GM12878 (cell line): ENCODE measurements at regions not wholly inside any gene's neighbourhood (a gene's known extent, or its start where the extent isn't known, plus 50 kb on each side); places are given as distances from the start of the nearest gene placed in this dataset.

Experiments
- ATAC-seq: fragments of 200-7000 bp; cut with Tn5 transposase; 3 replicates; pipeline ENCODE4 v1.9.1; 2020; ENCODE audit warnings: mild to moderate bottlenecking, moderate library complexity
- BruUV-seq: library from RNA; stranded (reverse); fragments of 400-500 nt; replicated peaks from 2 replicates; lab custom pipeline; 2021; lab: Mats Ljungman, UMichigan
- CTCF ChIA-PET: fragments of 300-600 bp; sonication (Branson Sonifier 250); formaldehyde crosslinking; extraction: SDS; loops from one replicate; lab custom pipeline; 2021; ENCODE audit warnings: inconsistent platforms; lab: Yijun Ruan, JAX
- POLR2A ChIA-PET: fragments of 350-600 bp; formaldehyde crosslinking; extraction: SDS; loops from one replicate; lab custom pipeline; 2021; ENCODE audit warnings: inconsistent platforms; lab: Charles Lee
- RAD21 ChIA-PET: fragments of 300-600 bp; sonication (Branson Sonifier 250); formaldehyde crosslinking; loops from one replicate; lab custom pipeline; 2023; ENCODE audit warnings: antibody characterized with exemption; ENCODE audit not compliant: unreplicated experiment; lab: Charles Lee
- SMC1A ChIA-PET: fragments of 300-600 bp; sonication (Branson Sonifier 250); formaldehyde crosslinking; loops from one replicate; lab custom pipeline; 2023; ENCODE audit not compliant: unreplicated experiment, uncharacterized antibody; lab: Charles Lee
- DNase-seq: peaks from one replicate; pipeline ENCODE4 v3.0.0-alpha.2; 2011; ENCODE audit warnings: low read depth, low spot score
- FAIRE-seq: peaks from 3 replicates; lab custom pipeline; 2011; peaks lifted over from hg19 to GRCh38; lab: Jason Lieb, UNC
- H2AFZ ChIP-seq: 2 replicates; pipeline ENCODE4 v1.6.0; 2011; ENCODE audit warnings: low read depth, low read length, control low read depth; ENCODE audit not compliant: control insufficient read depth
- H3K27ac ChIP-seq: 2 replicates; pipeline ENCODE4 v1.5.1; 2011; ENCODE audit warnings: control low read depth; ENCODE audit not compliant: control insufficient read depth, insufficient read depth
- H3K27me3 ChIP-seq, 2 experiments: replicated peaks in 1 of 2; 2 replicates each; pipeline versions ENCODE4 v1.6.0 to v1.6.1; 2011; ENCODE audit warnings: low read length in 1 of 2; ENCODE audit not compliant: control insufficient read depth in 2 of 2, insufficient read depth in 2 of 2
- H3K36me3 ChIP-seq, 2 experiments: 2 replicates each; pipeline ENCODE4 v1.5.1; 2011; ENCODE audit warnings: low read length in 1 of 2; ENCODE audit not compliant: control insufficient read depth in 2 of 2, insufficient read depth in 2 of 2
- H3K4me1 ChIP-seq: 2 replicates; pipeline ENCODE4 v1.6.1; 2011; ENCODE audit warnings: mild to moderate bottlenecking, low read length, moderate library complexity, mixed read lengths; ENCODE audit not compliant: control insufficient read depth, insufficient read depth
- H3K4me2 ChIP-seq: 2 replicates; pipeline ENCODE4 v1.6.0; 2011; ENCODE audit warnings: control low read depth; ENCODE audit not compliant: control insufficient read depth, insufficient read depth
- H3K4me3 ChIP-seq: fragments of 200-600 bp; sonication (generic); 2 replicates; pipeline ENCODE4 v1.5.1; 2016
- H3K79me2 ChIP-seq: 2 replicates; pipeline ENCODE4 v1.6.0; 2011; ENCODE audit warnings: low read length; ENCODE audit not compliant: control insufficient read depth, insufficient read depth
- H3K9ac ChIP-seq: 2 replicates; pipeline ENCODE4 v1.8.0; 2011; ENCODE audit warnings: low read length, control low read depth, mixed read lengths; ENCODE audit not compliant: control insufficient read depth, insufficient read depth
- H3K9me3 ChIP-seq: replicated peaks from 3 replicates; pipeline ENCODE4 v1.5.1; 2011; ENCODE audit warnings: mild to moderate bottlenecking, low read length; ENCODE audit not compliant: control insufficient read depth, insufficient read depth
- H4K20me1 ChIP-seq: 2 replicates; pipeline ENCODE4 v1.6.0; 2011; ENCODE audit not compliant: control insufficient read depth, insufficient read depth
- BACH1 ChIP-seq: fragments of 450-650 bp; IDR thresholded peaks from 2 replicates; pipeline ENCODE4 v1.6.1; 2017; ENCODE audit warnings: mild to moderate bottlenecking, borderline replicate concordance
- CBFB ChIP-seq: IDR thresholded peaks from 2 replicates; pipeline ENCODE4 v1.6.1; 2016; ENCODE audit warnings: antibody characterized with exemption, low read depth
- CHD2 ChIP-seq: IDR thresholded peaks from 2 replicates; pipeline ENCODE4 v1.6.1; 2011; ENCODE audit warnings: low read depth, low read length, improper control_type of control experiment, borderline replicate concordance
- HDGF ChIP-seq: fragments of 450-650 bp; IDR thresholded peaks from 2 replicates; pipeline ENCODE4 v1.6.1; 2016; ENCODE audit warnings: antibody characterized with exemption
- KDM1A ChIP-seq: fragments of 200-600 bp; sonication (generic); IDR thresholded peaks from 2 replicates; pipeline ENCODE4 v1.6.1; 2016; ENCODE audit warnings: borderline replicate concordance
- MAX ChIP-seq: IDR thresholded peaks from 2 replicates; pipeline ENCODE4 v1.6.1; 2012; ENCODE audit warnings: low read depth, low read length, improper control_type of control experiment
- SUZ12 ChIP-seq: fragments of 200-600 bp; sonication (generic); IDR thresholded peaks from one replicate; pipeline ENCODE4 v1.6.1; 2018; ENCODE audit warnings: antibody characterized with exemption, mild to moderate bottlenecking; ENCODE audit not compliant: unreplicated experiment
- TARDBP ChIP-seq: IDR thresholded peaks from 2 replicates; pipeline ENCODE4 v1.6.1; 2016; ENCODE audit warnings: borderline replicate concordance
- TCF7 ChIP-seq: IDR thresholded peaks from 2 replicates; pipeline ENCODE4 v1.6.1; 2014; ENCODE audit warnings: antibody characterized with exemption, borderline replicate concordance
- USF1 ChIP-seq: IDR thresholded peaks from 2 replicates; pipeline ENCODE4 v1.6.1; 2011; ENCODE audit warnings: borderline replicate concordance, low read depth, mild to moderate bottlenecking, moderate library complexity, mixed read lengths, low read length; ENCODE audit not compliant: insufficient read depth; ENCODE audit errors: extremely low read length
- ZNF687 ChIP-seq: fragments of 450-650 bp; IDR thresholded peaks from 2 replicates; pipeline ENCODE4 v1.6.1; 2017; ENCODE audit warnings: mild to moderate bottlenecking, moderate library complexity
- WGBS: methylation state at CpG from one replicate; pipeline ENCODE4 v1.1.6; 2016; ENCODE audit warnings: low lambda C conversion rate; ENCODE audit not compliant: insufficient replicate concordance, insufficient coverage; ENCODE audit errors: missing lambda C conversion rate; 5-methylcytosine and 5-hydroxymethylcytosine counted together
- in situ Hi-C: fragments of 300-500 bp; cut with MboI; formaldehyde crosslinking; loops from 9 replicates; pipeline ENCODE4 v1.14.3; 2018; ENCODE audit warnings: mixed read lengths
- intact Hi-C: fragments of 100-400 bp; cut with micrococcal nuclease; formaldehyde crosslinking; loops from one replicate; pipeline ENCODE4 v1.14.2; 2022; ENCODE audit not compliant: unreplicated experiment
- TF ChIP-seq, protein P1 (sequence below): fragments of 450-650 bp; IDR thresholded peaks from 2 replicates; pipeline ENCODE4 v1.6.1; 2016; ENCODE audit warnings: mild to moderate bottlenecking
- TF ChIP-seq, protein P2 (sequence below): fragments of 150-350 bp; IDR thresholded peaks from 2 replicates; pipeline ENCODE4 v1.6.1; 2014; ENCODE audit warnings: mild to moderate bottlenecking, low read depth, low read length
- TF ChIP-seq, protein P3 (sequence below): IDR thresholded peaks from 2 replicates; pipeline ENCODE4 v1.6.1; 2011; ENCODE audit warnings: low read depth, mild to moderate bottlenecking, low read length, moderate library complexity, borderline replicate concordance; ENCODE audit errors: extremely low read depth

GRCh38 chr9:7346144-7346543 is 453.4 kb downstream of the DMAC1 start (continued):
- no peak for TF ChIP-seq CHD2

DNA sequence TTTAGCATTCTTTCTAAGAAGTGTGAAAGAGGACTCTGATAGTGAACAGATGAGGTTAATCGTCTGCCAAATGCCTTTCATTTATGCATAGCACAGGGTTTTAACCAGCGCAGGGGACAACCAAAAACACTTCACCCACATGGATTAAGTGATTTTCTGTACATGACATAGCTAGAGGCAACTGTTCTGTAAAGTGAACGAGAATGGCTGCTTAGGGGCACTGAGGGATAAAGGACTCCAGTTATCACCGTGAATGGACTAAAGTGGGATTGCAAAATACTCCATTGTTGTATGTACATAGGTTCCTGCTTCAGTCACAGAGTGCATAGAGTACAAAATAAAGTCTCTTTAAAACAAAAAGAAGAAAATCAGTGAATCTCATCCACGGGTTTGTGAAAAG is 456.8 kb downstream of the DMAC1 start:
- peaks cover 9% of the 10 kb centered on the region; the same call in 1 of the 2 replicates for H3K4me1 ChIP-seq
- H3K9me3 ChIP-seq, result no peaks in the 10 kb centered on the region
- H3K9ac ChIP-seq, result no peak overlapping the region
- H2AFZ ChIP-seq, result no peak overlapping the region
- no peak overlapping the region for H3K4me2 ChIP-seq
- CTCF ChIA-PET, result interaction anchor here (0.6 to 1.5 kb wide), 7 partner anchors 9 to 515 kb away, joined by 3 to 5 read pairs (median 3); no protein-coding TSS in a partner anchor
- BruUV-seq, result no TSS peak
- intact Hi-C loops, result loop anchor here (1.0 kb wide), 1 partner anchor 44 kb away; no protein-coding TSS in a partner anchor
- no peak overlapping the region for H3K4me3 ChIP-seq
- DNase-seq, result no peak
- RAD21 ChIA-PET, result interaction anchor here (1.0 to 1.2 kb wide), 2 partner anchors 22 to 290 kb away, joined by 4 read pairs; no protein-coding TSS in a partner anchor
- WGBS, result 39% methylated on average over 5 of the region's 5 CpGs
- no peak for FAIRE-seq
- H3K27me3 ChIP-seq, result no peaks in the 10 kb centered on the region
- H3K27ac ChIP-seq, result no peak overlapping the region
- in situ Hi-C loops, result no loop called here
- SMC1A ChIA-PET, result interaction anchor here (0.5 to 3.5 kb wide), 3 partner anchors 45 to 227 kb away, joined by 3 to 17 read pairs (median 3); no protein-coding TSS in a partner anchor
- no peaks in the 10 kb centered on the region for H4K20me1 ChIP-seq
- ATAC-seq, result peak; percentile 34
- POLR2A ChIA-PET, result interaction anchor here (1.1 kb wide), 1 partner anchor 43 kb away, joined by 3 read pairs; no protein-coding TSS in a partner anchor
- no peaks in the 10 kb centered on the region for H3K36me3 ChIP-seq
- H3K79me2 ChIP-seq, result no peaks in the 10 kb centered on the region
- TF ChIP-seq HDGF, result no peak
- no peak for TF ChIP-seq SUZ12
- TF ChIP-seq ZNF687, result no peak
- TF ChIP-seq, protein P1, sequence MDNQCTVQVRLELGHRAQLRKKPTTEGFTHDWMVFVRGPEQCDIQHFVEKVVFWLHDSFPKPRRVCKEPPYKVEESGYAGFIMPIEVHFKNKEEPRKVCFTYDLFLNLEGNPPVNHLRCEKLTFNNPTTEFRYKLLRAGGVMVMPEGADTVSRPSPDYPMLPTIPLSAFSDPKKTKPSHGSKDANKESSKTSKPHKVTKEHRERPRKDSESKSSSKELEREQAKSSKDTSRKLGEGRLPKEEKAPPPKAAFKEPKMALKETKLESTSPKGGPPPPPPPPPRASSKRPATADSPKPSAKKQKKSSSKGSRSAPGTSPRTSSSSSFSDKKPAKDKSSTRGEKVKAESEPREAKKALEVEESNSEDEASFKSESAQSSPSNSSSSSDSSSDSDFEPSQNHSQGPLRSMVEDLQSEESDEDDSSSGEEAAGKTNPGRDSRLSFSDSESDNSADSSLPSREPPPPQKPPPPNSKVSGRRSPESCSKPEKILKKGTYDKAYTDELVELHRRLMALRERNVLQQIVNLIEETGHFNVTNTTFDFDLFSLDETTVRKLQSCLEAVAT, result no peak
- TF ChIP-seq TARDBP, result no peak
- no peak for TF ChIP-seq BACH1
- TF ChIP-seq KDM1A, result no peak
- TF ChIP-seq, protein P2, sequence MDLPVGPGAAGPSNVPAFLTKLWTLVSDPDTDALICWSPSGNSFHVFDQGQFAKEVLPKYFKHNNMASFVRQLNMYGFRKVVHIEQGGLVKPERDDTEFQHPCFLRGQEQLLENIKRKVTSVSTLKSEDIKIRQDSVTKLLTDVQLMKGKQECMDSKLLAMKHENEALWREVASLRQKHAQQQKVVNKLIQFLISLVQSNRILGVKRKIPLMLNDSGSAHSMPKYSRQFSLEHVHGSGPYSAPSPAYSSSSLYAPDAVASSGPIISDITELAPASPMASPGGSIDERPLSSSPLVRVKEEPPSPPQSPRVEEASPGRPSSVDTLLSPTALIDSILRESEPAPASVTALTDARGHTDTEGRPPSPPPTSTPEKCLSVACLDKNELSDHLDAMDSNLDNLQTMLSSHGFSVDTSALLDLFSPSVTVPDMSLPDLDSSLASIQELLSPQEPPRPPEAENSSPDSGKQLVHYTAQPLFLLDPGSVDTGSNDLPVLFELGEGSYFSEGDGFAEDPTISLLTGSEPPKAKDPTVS, result no peak
- no peak for TF ChIP-seq USF1
- TF ChIP-seq, protein P3, sequence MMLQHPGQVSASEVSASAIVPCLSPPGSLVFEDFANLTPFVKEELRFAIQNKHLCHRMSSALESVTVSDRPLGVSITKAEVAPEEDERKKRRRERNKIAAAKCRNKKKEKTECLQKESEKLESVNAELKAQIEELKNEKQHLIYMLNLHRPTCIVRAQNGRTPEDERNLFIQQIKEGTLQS, result no peak
- no peak for TF ChIP-seq TCF7
- TF ChIP-seq CBFB, result no peak
- no peak for TF ChIP-seq MAX
